ENCODE measurements at regions not wholly inside any gene's neighbourhood (a gene's known extent, or its start where the extent isn't known, plus 50 kb on each side); places are given as distances from the start of the nearest gene placed in this dataset.
"Not testable (repeated sequence)": the region's sequence is repeated elsewhere in the genome, so short reads cannot be mapped to it uniquely, and the experiment has no call there.

- no peak for ATAC-seq
- H3K9me3 ChIP-seq: no peaks in the 10 kb centered on the region
- no peaks in the 10 kb centered on the region for H3K36me3 ChIP-seq
- no peak overlapping the region for H3K27ac ChIP-seq
- intact Hi-C loops (cut with DNase I): no loop called here
- H3K4me1 ChIP-seq: no peaks in the 10 kb centered on the region
- DNase-seq: no peak
- TF ChIP-seq CTCF (IDR thresholded peaks at IDR 0.05): no peak
- H3K4me3 ChIP-seq: no peak overlapping the region
- no peaks in the 10 kb centered on the region for H3K27me3 ChIP-seq
These were observed 293.9 kb upstream of the DEFB115 start for GRCh38 chr20:30963591-30963990.

- H3K4me3 ChIP-seq; ATAC-seq; H3K4me1 ChIP-seq; H3K27ac ChIP-seq; intact Hi-C loops (cut with DNase I); H3K27me3 ChIP-seq; H3K36me3 ChIP-seq; H3K9me3 ChIP-seq: not testable (repeated sequence)
- peak; percentile 31 for DNase-seq
These were observed 281.6 kb upstream of the DEFB115 start for GRCh38 chr20:30975859-30976258.

- peaks cover 5% of the 10 kb centered on the region for H3K9me3 ChIP-seq
- TF ChIP-seq CTCF (IDR thresholded peaks at IDR 0.05): no peak
- H3K4me1 ChIP-seq: no peaks in the 10 kb centered on the region
- no peaks in the 10 kb centered on the region for H3K36me3 ChIP-seq
- H3K4me3 ChIP-seq: no peak overlapping the region
- intact Hi-C loops (cut with DNase I): no loop called here
- DNase-seq: peak; percentile 34
- H3K27me3 ChIP-seq: no peaks in the 10 kb centered on the region
- H3K27ac ChIP-seq: no peak overlapping the region
- ATAC-seq: no peak
These were observed 272.1 kb upstream of the DEFB115 start for GRCh38 chr20:30985386-30985785.

All from upper lobe of right lung (tissue), 1 donor.